Neural cell (in vitro differentiated cells): ENCODE measurements at regions not wholly inside any gene's neighbourhood (a gene's known extent, or its start where the extent isn't known, plus 50 kb on each side); places are given as distances from the start of the nearest gene placed in this dataset.

Experiments
- H2AFZ ChIP-seq: fragments of 200-600, 300-800 bp; sonication (generic), shearing (Covaris generic); 2 replicates; pipeline ENCODE4 v1.6.0; 2014; ENCODE audit warnings: low read depth, mild to moderate bottlenecking, antibody characterized with exemption, low read length, moderate library complexity
- H3F3A ChIP-seq: fragments of 200-600 bp; shearing (Covaris generic); 2 replicates; pipeline ENCODE4 v1.6.1; 2016; ENCODE audit warnings: mild to moderate bottlenecking, moderate library complexity, mixed read lengths, antibody characterized with exemption, low read length; ENCODE audit not compliant: insufficient read depth, poor library complexity, severe bottlenecking
- H3K27ac ChIP-seq: fragments of 200-600, 300-800 bp; sonication (generic), shearing (Covaris generic); 2 replicates; pipeline ENCODE4 v1.5.1; 2014; ENCODE audit warnings: mild to moderate bottlenecking, low read length, moderate library complexity
- H3K27me3 ChIP-seq: fragments of 300-800, 200-600 bp; sonication (generic), shearing (Covaris generic); 2 replicates; pipeline ENCODE4 v1.6.0; 2014; ENCODE audit warnings: mild to moderate bottlenecking, low read depth, low read length, moderate library complexity; ENCODE audit not compliant: insufficient read depth
- H3K36me3 ChIP-seq: fragments of 300-800, 200-600 bp; sonication (generic), shearing (Covaris generic); 2 replicates; pipeline ENCODE4 v1.5.1; 2014; ENCODE audit warnings: mild to moderate bottlenecking, antibody characterized with exemption, low read length, moderate library complexity; ENCODE audit not compliant: insufficient read depth
- H3K4me2 ChIP-seq: fragments of 300-800, 200-600 bp; sonication (generic), shearing (Covaris generic); 2 replicates; pipeline ENCODE4 v1.6.0; 2014; ENCODE audit warnings: mild to moderate bottlenecking, low read length
- H3K4me3 ChIP-seq: fragments of 300-800, 200-600 bp; sonication (generic), shearing (Covaris generic); 2 replicates; pipeline ENCODE4 v1.5.1; 2014; ENCODE audit warnings: mild to moderate bottlenecking, low read length, moderate library complexity
- H3K79me2 ChIP-seq: fragments of 200-600 bp; shearing (Covaris generic); replicated peaks from 2 replicates; pipeline ENCODE4 v1.6.0; 2014; ENCODE audit warnings: mild to moderate bottlenecking, low read length, moderate library complexity; ENCODE audit not compliant: insufficient read depth
- H3K9ac ChIP-seq: fragments of 300-800, 200-600 bp; sonication (generic), shearing (Covaris generic); 2 replicates; pipeline ENCODE4 v1.6.1; 2016; ENCODE audit warnings: mild to moderate bottlenecking, low read length, mixed read lengths
- H3K9me2 ChIP-seq: fragments of 200-600 bp; shearing (Covaris generic); 2 replicates; pipeline ENCODE4 v1.6.1; 2016; ENCODE audit warnings: mild to moderate bottlenecking, low read length, mixed read lengths; ENCODE audit not compliant: insufficient read depth
- H3K9me3 ChIP-seq: fragments of 200-600, 300-800 bp; sonication (generic), shearing (Covaris generic); 2 replicates; pipeline ENCODE4 v1.6.1; 2016; ENCODE audit warnings: mild to moderate bottlenecking, mixed run types, low read length, moderate library complexity, mixed read lengths
- H4K20me1 ChIP-seq: fragments of 200-600 bp; shearing (Covaris generic); 2 replicates; pipeline ENCODE4 v1.6.1; 2016; ENCODE audit warnings: mild to moderate bottlenecking, mixed run types; ENCODE audit not compliant: insufficient read depth
- CTCF ChIP-seq: fragments of 450-650 bp; IDR thresholded peaks from 2 replicates; pipeline ENCODE4 v1.5.1; 2014; ENCODE audit warnings: antibody characterized with exemption, mild to moderate bottlenecking, moderate library complexity; ENCODE audit not compliant: poor library complexity, severe bottlenecking
- EP300 ChIP-seq: fragments of 450-650 bp; conservative IDR thresholded peaks from 2 replicates; pipeline ENCODE4 v1.6.1; 2014; ENCODE audit warnings: antibody characterized with exemption, mild to moderate bottlenecking, moderate library complexity; ENCODE audit not compliant: poor library complexity, severe bottlenecking
- EZH2 ChIP-seq: fragments of 200-600, 300-800 bp; shearing (Covaris generic), sonication (generic); IDR thresholded peaks from 2 replicates; pipeline ENCODE4 v1.6.1; 2014; ENCODE audit warnings: antibody characterized with exemption, low read length, borderline replicate concordance, mild to moderate bottlenecking; ENCODE audit not compliant: insufficient read depth, poor library complexity, severe bottlenecking
- MXI1 ChIP-seq: fragments of 450-650 bp; conservative IDR thresholded peaks from 2 replicates; pipeline ENCODE4 v1.6.1; 2014; ENCODE audit warnings: antibody characterized with exemption, mild to moderate bottlenecking; ENCODE audit not compliant: poor library complexity, severe bottlenecking
- POLR2AphosphoS5 ChIP-seq: IDR thresholded peaks from 2 replicates; pipeline ENCODE4 v1.6.1; 2012
- RAD21 ChIP-seq: fragments of 450-650 bp; conservative IDR thresholded peaks from 2 replicates; pipeline ENCODE4 v1.6.1; 2014; ENCODE audit warnings: antibody characterized with exemption, mild to moderate bottlenecking, moderate library complexity
- REST ChIP-seq: IDR thresholded peaks from 2 replicates; pipeline ENCODE4 v1.6.1; 2012; ENCODE audit warnings: borderline replicate concordance
- SMC3 ChIP-seq: fragments of 450-650 bp; conservative IDR thresholded peaks from 2 replicates; pipeline ENCODE4 v1.6.1; 2014; ENCODE audit warnings: antibody characterized with exemption, mild to moderate bottlenecking, moderate library complexity; ENCODE audit not compliant: poor library complexity
- TAF1 ChIP-seq: IDR thresholded peaks from 2 replicates; pipeline ENCODE4 v1.6.1; 2012; ENCODE audit warnings: low read depth

GRCh38 chr6:90420500-90420899 lies 123.9 kb upstream of the BACH2 start:
- Histone ChIP-seq H3K27ac (peak overlapping the region; percentile 68), H3K27me3 (no peaks in the 10 kb centered on the region), H3K4me2 (peak overlapping the region; percentile 5), H3K9me2 (no peaks in the 10 kb centered on the region), H3K36me3 (no peaks in the 10 kb centered on the region), H3K9ac (no peak overlapping the region), H3F3A (no peaks in the 10 kb centered on the region), H3K9me3 (no peaks in the 10 kb centered on the region), H3K79me2 (no peaks in the 10 kb centered on the region), H2AFZ (no peak overlapping the region), H4K20me1 (no peaks in the 10 kb centered on the region), H3K4me3 (peak overlapping the region; percentile 29)
- TF ChIP-seq MXI1 = no peak
- TF ChIP-seq TAF1 = no peak

GRCh38 chr6:90417385-90417784 lies 120.7 kb upstream of the BACH2 start:
- Histone ChIP-seq H3K9me3 (no peaks in the 10 kb centered on the region), H3K9ac (no peak overlapping the region), H3K36me3 (no peaks in the 10 kb centered on the region), H3K27me3 (no peaks in the 10 kb centered on the region), H3K27ac (no peak overlapping the region), H3K4me2 (no peak overlapping the region), H3K9me2 (no peaks in the 10 kb centered on the region), H4K20me1 (no peaks in the 10 kb centered on the region), H3F3A (no peaks in the 10 kb centered on the region), H3K79me2 (no peaks in the 10 kb centered on the region), H2AFZ (no peak overlapping the region), H3K4me3 (no peak overlapping the region)
- TF ChIP-seq TAF1 (no peak), MXI1 (no peak), POLR2AphosphoS5 (no peak), SMC3 (no peak), EP300 (no peak), REST (no peak), EZH2 (no peak), CTCF (no peak), RAD21 (no peak)

- Histone ChIP-seq H4K20me1 (no peaks in the 10 kb centered on the region), H3K4me2 (no peak overlapping the region), H2AFZ (no peak overlapping the region), H3K27me3 (no peaks in the 10 kb centered on the region), H3K79me2 (no peaks in the 10 kb centered on the region), H3F3A (no peaks in the 10 kb centered on the region), H3K9ac (no peak overlapping the region), H3K4me3 (no peak overlapping the region), H3K27ac (no peak overlapping the region), H3K9me2 (no peaks in the 10 kb centered on the region), H3K9me3 (no peaks in the 10 kb centered on the region), H3K36me3 (no peaks in the 10 kb centered on the region)
- TF ChIP-seq REST (no peak), TAF1 (no peak)
Measured at GRCh38 chr6:90416322-90416721, 119.7 kb upstream of the BACH2 start.
